ENCODE measurements at regions not wholly inside any gene's neighbourhood (a gene's known extent, or its start where the extent isn't known, plus 50 kb on each side); places are given as distances from the start of the nearest gene placed in this dataset.

DNA sequence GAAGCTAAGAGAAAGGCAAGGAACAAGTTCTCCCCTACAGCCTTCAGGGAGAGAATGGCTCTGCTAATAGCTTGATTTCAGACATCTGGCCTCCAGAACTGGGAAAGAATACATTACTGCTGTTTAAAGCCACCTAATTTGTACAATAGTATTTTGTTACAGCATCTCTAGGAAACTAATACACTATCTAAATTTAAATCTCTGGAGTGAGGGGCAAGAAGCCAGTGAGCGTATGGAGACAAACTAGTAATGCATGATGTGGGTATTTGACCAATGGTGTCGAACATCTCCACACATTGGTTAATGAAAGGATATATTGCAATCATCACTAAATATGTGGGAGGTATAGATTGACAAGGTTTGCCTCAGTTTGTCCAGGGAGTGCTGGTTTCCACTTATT is 451.5 kb downstream of the EPM2A start:
- no peak overlapping the region for H3K4me3 ChIP-seq (ENCODE audit: low read depth, low read length)
- no peak for DNase-seq (ENCODE audit: low read depth)

DNA sequence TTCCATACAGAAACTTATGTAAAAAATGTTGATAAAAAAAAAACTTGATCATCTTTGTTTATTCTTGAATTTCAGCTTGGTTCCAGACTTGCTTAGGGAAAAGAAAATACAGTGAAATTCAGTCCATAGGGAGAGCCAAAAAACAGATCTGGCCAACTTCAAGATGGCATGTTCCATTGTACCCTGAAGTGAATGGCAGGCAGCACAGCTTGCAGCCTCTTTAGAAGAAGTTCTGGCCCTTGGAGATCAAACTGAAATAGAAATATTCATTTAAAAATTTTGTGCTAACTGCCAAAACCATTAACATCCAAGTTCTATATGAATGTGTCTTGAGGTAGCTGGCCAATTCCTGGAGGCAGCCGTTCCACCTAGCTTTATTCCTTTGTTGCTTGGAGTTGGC is 448.4 kb downstream of the EPM2A start:
- no peak for DNase-seq (ENCODE audit: low read depth)
- H3K4me3 ChIP-seq (ENCODE audit: low read depth, low read length) = no peak overlapping the region
- TF ChIP-seq, protein P1, sequence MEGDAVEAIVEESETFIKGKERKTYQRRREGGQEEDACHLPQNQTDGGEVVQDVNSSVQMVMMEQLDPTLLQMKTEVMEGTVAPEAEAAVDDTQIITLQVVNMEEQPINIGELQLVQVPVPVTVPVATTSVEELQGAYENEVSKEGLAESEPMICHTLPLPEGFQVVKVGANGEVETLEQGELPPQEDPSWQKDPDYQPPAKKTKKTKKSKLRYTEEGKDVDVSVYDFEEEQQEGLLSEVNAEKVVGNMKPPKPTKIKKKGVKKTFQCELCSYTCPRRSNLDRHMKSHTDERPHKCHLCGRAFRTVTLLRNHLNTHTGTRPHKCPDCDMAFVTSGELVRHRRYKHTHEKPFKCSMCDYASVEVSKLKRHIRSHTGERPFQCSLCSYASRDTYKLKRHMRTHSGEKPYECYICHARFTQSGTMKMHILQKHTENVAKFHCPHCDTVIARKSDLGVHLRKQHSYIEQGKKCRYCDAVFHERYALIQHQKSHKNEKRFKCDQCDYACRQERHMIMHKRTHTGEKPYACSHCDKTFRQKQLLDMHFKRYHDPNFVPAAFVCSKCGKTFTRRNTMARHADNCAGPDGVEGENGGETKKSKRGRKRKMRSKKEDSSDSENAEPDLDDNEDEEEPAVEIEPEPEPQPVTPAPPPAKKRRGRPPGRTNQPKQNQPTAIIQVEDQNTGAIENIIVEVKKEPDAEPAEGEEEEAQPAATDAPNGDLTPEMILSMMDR (conservative IDR thresholded peaks at IDR 0.05; ENCODE audit: low read depth, low read length) = no peak

More for the DNA sequence above, 451.5 kb downstream of the EPM2A start:
- TF ChIP-seq, protein P1 (conservative IDR thresholded peaks at IDR 0.05; ENCODE audit: low read depth, low read length) = no peak

DNA sequence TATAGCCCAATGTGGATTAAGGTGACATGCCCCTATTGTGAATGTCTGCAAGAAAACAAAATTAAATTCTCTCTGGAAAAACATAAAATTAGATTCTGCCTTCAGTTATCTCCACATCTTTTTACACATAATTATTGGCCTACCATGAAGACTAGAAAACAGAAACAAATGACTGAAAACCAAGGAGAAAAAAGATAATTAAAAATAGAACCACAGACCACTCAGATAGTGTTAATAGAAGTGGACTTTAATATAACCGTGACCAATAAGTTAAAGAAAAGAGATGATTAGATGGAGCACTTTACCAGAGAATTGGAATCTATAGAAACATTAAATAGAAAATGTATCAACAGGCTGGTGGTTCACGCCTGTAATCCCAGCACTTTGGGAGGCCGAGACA is 445.7 kb downstream of the EPM2A start:
- TF ChIP-seq, protein P1 (conservative IDR thresholded peaks at IDR 0.05; ENCODE audit: low read depth, low read length) = no peak
- H3K4me3 ChIP-seq (ENCODE audit: low read depth, low read length) = no peak overlapping the region
- no peak for DNase-seq (ENCODE audit: low read depth)

DNA sequence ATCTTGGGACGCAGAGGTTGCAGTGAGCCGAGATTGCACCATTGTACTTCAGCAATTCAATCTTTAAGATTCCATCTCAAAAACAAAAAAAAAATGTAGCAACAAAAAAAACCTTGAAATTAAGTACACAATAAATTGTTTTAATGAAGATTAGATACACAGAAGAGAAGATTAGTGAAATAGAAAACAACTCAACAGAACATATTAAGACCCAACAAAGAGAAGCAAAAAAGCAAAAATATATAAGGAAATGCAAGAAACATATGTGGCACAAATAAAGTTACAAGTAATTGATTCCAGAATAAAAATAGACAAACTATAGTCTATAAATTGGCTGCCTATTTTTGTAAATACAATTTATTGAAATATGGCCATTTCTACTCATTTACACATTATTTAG is 445.2 kb downstream of the EPM2A start:
- H3K4me3 ChIP-seq (ENCODE audit: low read depth, low read length) = no peak overlapping the region
- DNase-seq (ENCODE audit: low read depth) = no peak
- TF ChIP-seq, protein P1 (conservative IDR thresholded peaks at IDR 0.05; ENCODE audit: low read depth, low read length) = no peak

DNA sequence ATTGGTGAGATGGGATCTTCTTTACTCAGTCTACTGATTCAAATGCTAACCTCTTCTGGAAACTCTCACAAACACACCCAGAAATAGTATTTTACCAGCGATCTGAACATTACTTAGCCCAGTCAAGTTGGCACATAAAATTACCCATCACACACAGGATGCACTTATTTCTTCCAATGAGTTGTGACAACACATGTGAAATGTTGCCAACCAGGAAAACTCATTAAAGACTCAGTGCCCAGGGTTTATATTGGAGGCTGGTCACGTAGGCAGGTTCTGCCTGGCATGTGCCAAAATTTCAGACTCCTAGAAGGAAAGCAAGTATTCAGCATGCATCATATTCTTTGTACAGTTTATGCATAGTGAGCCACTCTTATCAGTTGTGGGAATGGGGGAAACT is 443.3 kb downstream of the EPM2A start:
- TF ChIP-seq, protein P1 (conservative IDR thresholded peaks at IDR 0.05; ENCODE audit: low read depth, low read length) = no peak
- no peak for DNase-seq (ENCODE audit: low read depth)
- no peak overlapping the region for H3K4me3 ChIP-seq (ENCODE audit: low read depth, low read length)

DNA sequence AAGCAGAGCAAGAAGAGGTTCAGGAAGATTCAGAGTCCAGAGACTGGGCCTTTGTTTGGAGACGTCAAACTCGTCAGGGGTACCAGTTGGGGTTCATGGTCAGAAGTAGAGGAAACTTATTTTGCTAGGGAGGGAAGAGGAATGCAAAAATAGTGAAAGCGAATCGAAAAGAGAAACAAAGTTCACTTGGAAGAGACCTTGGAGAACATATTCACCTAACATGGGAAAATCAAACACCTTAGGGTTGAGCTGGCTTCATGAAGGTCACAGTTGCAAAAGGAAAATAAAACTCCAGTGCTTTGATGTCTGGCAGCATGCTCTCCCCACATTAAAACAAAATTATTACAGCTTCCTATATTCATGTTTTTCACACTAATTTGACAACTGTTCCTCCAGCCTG is 440.4 kb downstream of the EPM2A start:
- DNase-seq (ENCODE audit: low read depth) = no peak
- TF ChIP-seq, protein P1 (conservative IDR thresholded peaks at IDR 0.05; ENCODE audit: low read depth, low read length) = no peak
- H3K4me3 ChIP-seq (ENCODE audit: low read depth, low read length) = no peak overlapping the region

DNA sequence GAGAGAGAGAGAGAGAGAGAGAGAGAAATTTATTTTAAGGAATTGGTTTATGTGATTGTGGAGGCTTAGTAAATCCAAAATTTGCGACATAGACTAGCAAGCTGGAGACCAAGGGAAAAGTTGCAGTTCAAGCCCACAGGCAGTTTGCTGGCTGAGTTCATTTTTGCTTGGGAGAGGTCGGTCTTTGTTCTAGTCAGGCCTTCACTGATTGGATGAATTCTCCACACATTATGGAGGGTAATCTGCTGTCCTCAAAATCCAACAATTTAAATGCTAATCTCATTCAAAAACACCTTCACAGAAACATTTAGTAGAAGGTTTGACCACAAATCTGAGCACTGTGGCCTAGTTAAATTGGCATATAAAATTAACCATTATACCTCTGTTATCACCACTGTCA is 439.6 kb downstream of the EPM2A start:
- TF ChIP-seq, protein P1 (conservative IDR thresholded peaks at IDR 0.05; ENCODE audit: low read depth, low read length) = no peak
- DNase-seq (ENCODE audit: low read depth) = no peak
- H3K4me3 ChIP-seq (ENCODE audit: low read depth, low read length) = no peak overlapping the region

Measured in choroid plexus epithelial cell (primary cell).